ENCODE measurements at regions not wholly inside any gene's neighbourhood (a gene's known extent, or its start where the extent isn't known, plus 50 kb on each side); places are given as distances from the start of the nearest gene placed in this dataset.

GRCh38 chr10:111745982-111746381 lies 437.6 kb downstream of the GPAM start:
- DNase-seq (ENCODE audit: low read depth in 2 of 2) = no peak

- no peak for DNase-seq (ENCODE audit: low read depth in 2 of 2)
These were observed 435.8 kb downstream of the GPAM start for GRCh38 chr10:111747751-111748150.

DNA sequence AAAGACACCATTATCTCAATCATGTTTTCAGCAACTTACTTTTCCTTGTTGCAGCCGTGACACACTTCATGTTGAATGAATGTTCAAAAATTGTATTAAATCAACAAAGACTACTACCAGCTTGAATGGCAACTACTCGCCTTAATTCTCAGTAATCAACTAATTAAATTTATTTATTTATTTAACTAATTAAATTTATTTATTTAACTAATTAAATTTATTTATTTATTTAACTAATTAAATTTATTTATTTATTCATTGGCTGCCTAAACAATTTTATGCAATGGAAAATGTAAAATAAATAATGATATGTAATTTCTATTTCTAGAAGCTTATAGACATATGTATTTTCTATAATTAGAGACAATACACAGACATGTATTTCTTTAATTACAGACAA lies 435.4 kb downstream of the GPAM start:
- no peak for DNase-seq (ENCODE audit: low read depth in 2 of 2)

DNA sequence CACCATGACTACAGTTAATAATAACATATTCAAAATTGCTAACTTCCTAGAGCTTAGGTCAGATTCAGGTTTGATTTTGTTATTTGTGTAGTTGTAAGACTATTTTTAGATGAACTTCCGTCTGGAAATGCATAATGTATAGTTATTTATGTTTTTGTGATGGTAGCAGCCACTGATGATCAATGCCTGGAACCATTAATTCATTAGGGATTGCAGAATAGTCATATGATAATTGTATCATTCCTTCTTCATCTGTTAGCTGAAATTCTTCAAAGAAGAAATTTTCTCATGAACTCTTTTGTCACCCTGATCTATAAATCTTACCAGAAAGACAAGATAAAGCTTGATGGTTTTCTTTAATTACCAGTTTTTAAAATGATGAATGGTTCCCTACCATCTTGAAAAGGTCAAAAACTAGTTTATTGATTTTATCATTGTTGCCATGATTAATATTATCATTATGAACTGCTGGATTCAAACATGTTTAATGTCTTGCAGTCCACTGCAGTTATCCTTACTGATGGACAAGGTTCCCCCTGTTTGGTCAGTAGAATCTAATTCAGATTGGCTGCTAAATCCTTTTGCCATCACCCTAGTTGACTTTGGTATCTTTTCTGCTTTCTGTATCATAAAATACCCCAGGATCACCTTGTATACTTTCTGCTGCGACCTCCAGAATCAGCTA lies 433.3 kb downstream of the GPAM start:
- DNase-seq (ENCODE audit: low read depth in 2 of 2) = no peak

- no peak for DNase-seq (ENCODE audit: low read depth in 2 of 2)
These were observed 427.1 kb downstream of the GPAM start for GRCh38 chr10:111756217-111757061.

DNA sequence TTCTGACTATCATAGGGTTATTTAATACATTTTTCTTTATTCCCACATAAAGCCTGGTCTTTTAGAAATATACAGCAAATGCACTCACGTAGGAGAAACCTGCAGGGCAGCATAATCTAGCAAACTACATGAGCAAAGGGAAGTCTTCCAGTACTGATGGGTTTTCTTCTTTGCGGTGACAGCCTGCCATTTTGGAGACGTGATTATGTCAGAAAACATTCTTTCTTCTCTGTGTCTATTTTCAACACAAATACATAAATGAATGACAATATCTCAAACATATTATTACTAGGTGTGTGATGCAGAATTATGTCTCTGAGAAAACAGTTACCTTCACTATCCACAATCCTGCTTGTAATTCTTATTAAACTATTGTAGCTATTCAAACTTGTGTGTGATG lies 425.0 kb downstream of the GPAM start:
- no peak for DNase-seq (ENCODE audit: low read depth in 2 of 2)

- DNase-seq (ENCODE audit: low read depth in 2 of 2) = no peak
These were observed 421.5 kb downstream of the GPAM start for GRCh38 chr10:111762114-111762513.

DNA sequence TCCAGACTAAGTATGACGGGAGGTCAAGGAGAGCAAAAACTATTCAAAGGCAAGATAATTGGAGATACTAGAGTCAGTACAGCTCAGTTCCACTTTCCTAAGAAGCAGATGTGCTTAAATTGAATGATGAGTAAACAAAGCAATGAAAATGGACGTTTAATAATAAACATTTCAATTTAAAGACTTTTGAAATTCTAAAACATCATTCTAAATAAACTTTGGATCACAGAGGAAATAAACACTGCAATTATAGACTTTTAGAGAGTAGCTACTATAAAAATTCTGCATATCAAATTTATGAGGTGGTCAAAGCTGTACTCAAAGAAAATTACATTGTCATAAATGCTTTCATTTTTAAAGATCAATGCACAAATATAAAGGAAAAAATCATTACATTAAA lies 418.3 kb downstream of the GPAM start:
- no peak for DNase-seq (ENCODE audit: low read depth in 2 of 2)

DNA sequence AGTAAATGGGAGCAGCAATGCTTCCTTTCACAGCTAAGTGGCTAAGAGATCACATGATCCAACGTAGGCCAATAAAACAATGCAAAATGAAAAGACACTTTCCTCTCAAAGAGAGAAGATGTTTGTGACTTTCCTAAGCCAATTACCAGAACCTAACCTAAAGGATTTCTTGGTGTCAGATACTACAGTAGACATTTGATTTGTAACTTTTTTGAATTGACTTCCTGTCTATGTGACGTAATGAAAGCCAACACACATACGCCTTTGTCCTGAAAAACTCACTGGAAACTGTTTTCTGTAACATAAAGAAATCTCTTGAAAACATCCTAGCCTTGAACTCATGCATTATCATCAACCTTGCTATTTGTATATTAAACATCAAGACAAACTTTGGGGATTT lies 417.1 kb downstream of the GPAM start:
- DNase-seq (ENCODE audit: low read depth in 2 of 2) = no peak

DNA sequence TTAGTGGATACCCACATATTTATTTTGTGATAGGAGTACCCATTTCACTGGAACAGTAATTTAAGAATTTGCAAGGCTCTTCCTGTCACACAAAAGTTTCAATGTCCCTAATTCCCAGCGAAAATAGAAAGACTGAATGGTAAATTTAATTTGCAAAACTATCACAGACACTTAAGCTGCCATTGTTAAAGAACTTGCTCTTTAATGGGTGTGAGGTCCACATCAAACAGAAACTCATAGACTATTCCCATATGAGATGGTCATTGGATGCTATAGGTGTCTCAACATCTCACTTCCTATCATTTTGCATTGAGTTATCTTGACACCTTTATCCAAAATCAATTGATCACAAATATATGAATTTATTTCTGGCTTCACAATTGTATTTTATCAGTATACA lies 415.9 kb downstream of the GPAM start:
- DNase-seq (ENCODE audit: low read depth in 2 of 2) = no peak

GRCh38 chr10:111773950-111774349 lies 409.6 kb downstream of the GPAM start:
- DNase-seq (ENCODE audit: low read depth in 2 of 2) = no peak

DNA sequence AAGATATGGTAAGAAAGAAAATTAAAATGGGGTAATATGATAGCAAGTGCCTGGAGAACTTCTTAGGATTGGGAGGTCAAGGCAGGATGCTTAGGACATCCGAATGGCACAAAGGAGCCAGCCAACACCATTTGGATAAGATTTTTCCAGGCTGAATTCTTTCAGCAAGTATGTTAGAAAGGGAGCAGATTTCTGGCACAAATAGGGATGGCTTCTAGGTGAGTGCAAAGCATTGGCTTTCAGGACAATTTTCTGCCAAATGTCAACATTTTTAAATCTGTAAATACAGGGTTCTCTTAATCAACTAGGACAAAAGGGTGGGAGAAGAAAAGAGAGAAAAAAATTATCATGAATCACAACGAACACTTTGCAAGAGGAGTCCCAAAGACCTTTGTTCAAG lies 409.1 kb downstream of the GPAM start:
- no peak for DNase-seq (ENCODE audit: low read depth in 2 of 2)

DNA sequence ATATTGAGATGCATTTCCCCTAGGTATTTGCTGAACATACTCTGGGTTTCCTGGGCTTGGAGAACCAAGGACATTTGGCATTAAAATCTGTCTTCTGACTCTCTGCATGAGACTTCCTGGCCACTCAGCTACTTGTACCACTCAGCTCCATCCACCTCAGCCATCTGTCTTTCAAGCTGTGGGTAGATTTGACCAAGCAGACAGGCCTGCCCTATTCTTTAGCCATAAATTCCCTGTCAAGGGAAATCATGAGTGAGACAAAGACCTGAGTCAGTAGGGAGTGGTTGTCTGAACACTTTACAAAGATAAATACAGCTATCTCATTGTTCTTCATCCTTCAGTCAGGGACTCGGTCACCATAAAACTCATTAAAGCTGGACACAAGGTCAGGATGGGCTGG lies 399.1 kb downstream of the GPAM start:
- DNase-seq (ENCODE audit: low read depth in 2 of 2) = no peak

GRCh38 chr10:111784946-111785465 lies 398.6 kb downstream of the GPAM start:
- no peak for DNase-seq (ENCODE audit: low read depth in 2 of 2)

GRCh38 chr10:111785921-111786320 lies 397.6 kb downstream of the GPAM start:
- DNase-seq (ENCODE audit: low read depth in 2 of 2) = no peak

GRCh38 chr10:111789821-111790220 lies 393.7 kb downstream of the GPAM start:
- DNase-seq (ENCODE audit: low read depth in 2 of 2) = no peak

DNA sequence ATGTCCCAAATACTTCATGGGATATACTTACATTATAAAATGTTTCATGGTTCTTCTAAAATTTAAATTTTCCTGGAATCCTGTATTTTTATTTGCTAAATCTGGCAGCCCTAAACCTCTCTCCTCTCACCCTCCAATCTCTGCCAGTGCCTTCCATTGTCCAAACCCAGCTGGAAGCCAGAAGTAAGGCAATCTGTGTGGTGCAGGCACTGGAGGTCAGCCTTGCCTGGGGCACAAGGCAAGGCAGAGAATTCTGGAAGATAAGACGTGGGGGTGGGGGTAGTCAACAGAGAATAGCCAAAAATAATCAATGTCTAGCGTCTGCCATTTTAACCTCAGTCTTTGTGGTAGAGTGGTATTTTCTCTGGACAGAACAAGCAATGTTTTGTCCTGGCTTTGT lies 381.7 kb downstream of the GPAM start:
- no peak for DNase-seq (ENCODE audit: low read depth in 2 of 2)

GRCh38 chr10:111804781-111805180 lies 378.8 kb downstream of the GPAM start:
- no peak for DNase-seq (ENCODE audit: low read depth in 2 of 2)

DNA sequence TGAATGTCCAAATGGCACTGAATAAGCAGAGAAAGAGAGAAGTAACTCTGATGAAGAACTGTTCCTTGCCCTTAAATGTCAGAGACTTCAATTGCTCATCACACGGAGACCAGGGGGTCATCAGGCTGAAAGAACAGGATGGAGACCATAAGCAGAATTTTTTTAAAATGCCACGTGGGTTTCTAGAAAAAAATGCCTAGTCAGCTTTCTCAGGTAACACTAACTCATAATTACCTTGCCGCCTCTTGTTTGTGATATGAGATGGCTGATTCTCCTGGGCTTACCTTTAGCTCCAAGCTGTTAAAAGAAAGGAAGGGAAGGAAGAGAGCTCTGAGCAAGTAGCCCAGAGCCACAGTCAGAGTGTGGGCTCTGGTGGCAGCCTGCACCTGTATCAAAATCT lies 372.0 kb downstream of the GPAM start:
- no peak for DNase-seq (ENCODE audit: low read depth in 2 of 2)

- DNase-seq (ENCODE audit: low read depth in 2 of 2) = no peak
These were observed 363.1 kb downstream of the GPAM start for GRCh38 chr10:111820471-111820870.

DNA sequence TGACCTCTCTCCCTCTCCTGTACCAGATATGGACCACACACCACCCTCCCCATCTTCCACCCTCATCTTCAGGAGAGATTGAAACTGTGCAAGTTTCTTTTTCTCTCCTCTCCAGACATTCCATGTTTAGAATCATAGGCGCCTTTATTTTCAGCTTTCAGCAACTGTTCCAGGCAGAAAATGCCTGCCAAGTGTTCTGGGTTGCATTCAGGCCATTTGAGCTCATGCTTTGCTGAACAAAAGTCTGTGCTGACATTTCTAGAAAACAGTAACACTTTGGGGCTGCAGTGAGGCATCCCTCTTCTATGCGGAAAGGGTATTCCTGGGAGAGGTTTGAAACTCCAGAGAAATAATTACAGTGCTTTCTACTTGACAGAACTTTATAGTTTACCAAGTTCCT lies 361.7 kb downstream of the GPAM start:
- no peak for DNase-seq (ENCODE audit: low read depth in 2 of 2)

GRCh38 chr10:111822661-111823060 lies 360.9 kb downstream of the GPAM start:
- no peak for DNase-seq (ENCODE audit: low read depth in 2 of 2)

DNA sequence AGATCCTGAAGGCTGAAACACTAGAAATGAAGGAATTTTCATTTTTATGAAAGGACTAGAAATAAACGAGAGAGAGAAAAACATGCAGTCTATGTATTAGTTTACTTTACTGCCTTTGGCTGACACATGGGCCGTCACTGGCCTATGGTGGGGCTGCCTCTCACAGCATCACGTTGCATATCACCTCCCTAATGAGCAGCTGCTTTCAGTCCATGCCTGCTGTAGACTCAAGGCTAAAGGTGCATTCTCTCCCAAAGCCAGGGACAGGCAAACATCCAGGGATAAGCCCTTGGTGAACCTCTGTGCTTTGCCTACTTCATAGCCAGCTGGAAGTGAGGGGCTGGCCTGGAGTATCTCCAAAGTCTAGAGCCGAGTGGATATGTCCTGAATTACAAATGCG lies 359.4 kb downstream of the GPAM start:
- DNase-seq (ENCODE audit: low read depth in 2 of 2) = no peak

Measured in stimulated activated CD8-positive, alpha-beta memory T cell treated with anti-CD3 and anti-CD28 coated beads, Interleukin-2, amount 100 ng/mL, for 1 hour (primary cell).